Right lung (tissue), 2 donors: ENCODE measurements at regions not wholly inside any gene's neighbourhood (a gene's known extent, or its start where the extent isn't known, plus 50 kb on each side); places are given as distances from the start of the nearest gene placed in this dataset.
"Not testable (repeated sequence)": the region's sequence is repeated elsewhere in the genome, so short reads cannot be mapped to it uniquely, and the experiment has no call there.

Source experiments
- DNase-seq, 2 donors: peaks; one replicate each; pipeline ENCODE4 v3.0.0-alpha.2; 2013

- no peak for DNase-seq
Observed at GRCh38 chr6:11327961-11328360, 95.5 kb upstream of the NEDD9 start.

GRCh38 chr6:11326116-11326515 lies 93.6 kb upstream of the NEDD9 start:
- no peak for DNase-seq

- DNase-seq, result no peak
Observed at GRCh38 chr6:11324453-11325015, 92.1 kb upstream of the NEDD9 start.

DNA sequence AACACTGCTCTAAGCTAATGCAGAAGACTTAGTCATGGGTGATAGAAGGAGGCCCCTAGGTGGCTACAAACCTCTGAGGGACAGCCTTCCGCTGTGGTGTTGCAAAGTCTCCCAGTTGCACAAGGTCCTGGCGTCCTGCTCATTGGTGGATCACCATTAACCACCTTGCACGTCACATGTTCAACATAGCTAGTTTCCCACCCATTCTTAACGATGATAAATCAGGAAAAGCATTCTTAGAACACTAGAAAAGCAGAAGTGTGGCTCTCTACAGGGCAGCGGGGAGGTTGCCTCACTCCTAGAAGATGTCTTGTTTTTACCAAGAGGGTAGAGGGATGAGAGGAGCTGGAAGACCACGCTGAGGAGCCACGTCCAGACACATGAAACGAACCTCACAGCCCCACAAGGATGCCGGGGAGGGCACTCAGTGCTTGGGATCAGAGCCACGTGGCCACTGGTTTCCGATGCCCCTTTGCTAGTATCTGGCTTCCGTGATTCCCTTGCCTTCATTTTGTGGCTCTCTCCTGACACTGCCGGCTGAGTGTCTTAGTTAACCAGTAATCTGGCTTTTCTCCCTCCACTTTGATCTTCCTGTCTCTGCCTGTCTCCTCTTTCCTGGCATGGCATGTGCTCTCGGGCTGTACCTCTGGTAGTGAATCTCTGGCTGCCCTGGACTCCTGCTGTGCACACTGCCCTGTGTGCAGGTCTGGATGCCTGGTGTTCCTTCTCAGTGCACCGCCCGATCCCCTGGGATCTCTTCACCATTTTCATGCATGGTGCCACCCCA lies 91.4 kb upstream of the NEDD9 start:
- DNase-seq, result no peak

DNA sequence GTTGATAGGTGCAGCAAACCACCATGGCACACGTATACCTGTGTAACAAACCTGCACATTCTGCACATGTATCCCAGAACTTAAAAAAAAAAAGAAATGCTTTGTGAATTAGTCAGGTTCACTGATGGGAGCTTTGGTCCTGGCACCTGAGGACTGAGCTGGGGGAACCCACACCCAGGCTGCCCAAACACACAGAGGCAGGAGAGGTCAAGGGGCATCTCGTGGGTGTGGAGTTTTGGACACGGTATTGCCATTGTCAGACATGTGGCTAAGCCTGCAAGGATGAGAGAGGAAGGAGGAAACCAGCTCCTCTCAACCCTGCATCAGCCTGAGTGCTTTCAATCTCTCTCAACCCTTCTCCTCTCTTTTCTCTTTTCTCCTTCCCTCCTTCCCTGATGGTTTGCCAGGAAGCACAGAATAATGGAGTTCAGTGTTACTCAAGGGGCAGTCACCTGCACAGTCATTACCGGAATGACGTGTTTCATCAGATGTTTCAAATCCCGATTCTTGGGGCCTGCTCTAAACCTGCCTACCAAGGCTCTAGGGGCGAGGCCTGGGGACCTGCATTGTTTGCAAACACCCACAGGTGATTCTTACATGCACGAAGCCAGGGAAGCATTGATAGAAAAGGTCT lies 89.9 kb upstream of the NEDD9 start:
- DNase-seq, result no peak

GRCh38 chr6:11320914-11321597 lies 88.6 kb upstream of the NEDD9 start:
- no peak for DNase-seq

GRCh38 chr6:11318835-11319813 lies 86.7 kb upstream of the NEDD9 start:
- no peak for DNase-seq

GRCh38 chr6:11317885-11318771 lies 85.7 kb upstream of the NEDD9 start:
- DNase-seq, result peak; percentile 54 to 59

GRCh38 chr6:11315743-11316437 lies 83.4 kb upstream of the NEDD9 start:
- DNase-seq, result no peak

DNA sequence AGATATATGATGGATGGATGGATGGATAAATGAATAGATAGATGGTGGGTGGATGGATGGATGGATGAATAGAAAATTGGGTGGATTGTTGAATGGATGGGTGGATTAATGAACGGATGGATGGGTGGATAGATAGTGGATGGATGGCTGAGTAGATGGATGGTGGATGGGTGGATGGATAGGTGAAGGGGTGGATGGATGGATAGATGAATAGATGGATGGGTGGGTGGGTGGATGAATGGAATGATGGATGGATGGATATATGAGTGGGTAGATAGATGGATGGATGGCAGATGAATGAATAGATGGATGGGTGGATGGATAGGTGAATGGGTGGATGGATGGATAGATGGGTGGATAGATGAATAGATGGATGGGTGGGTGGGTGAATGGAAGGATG lies 80.7 kb upstream of the NEDD9 start:
- no peak for DNase-seq

- DNase-seq, result no peak
Observed at GRCh38 chr6:11311970-11312369, 79.5 kb upstream of the NEDD9 start.

DNA sequence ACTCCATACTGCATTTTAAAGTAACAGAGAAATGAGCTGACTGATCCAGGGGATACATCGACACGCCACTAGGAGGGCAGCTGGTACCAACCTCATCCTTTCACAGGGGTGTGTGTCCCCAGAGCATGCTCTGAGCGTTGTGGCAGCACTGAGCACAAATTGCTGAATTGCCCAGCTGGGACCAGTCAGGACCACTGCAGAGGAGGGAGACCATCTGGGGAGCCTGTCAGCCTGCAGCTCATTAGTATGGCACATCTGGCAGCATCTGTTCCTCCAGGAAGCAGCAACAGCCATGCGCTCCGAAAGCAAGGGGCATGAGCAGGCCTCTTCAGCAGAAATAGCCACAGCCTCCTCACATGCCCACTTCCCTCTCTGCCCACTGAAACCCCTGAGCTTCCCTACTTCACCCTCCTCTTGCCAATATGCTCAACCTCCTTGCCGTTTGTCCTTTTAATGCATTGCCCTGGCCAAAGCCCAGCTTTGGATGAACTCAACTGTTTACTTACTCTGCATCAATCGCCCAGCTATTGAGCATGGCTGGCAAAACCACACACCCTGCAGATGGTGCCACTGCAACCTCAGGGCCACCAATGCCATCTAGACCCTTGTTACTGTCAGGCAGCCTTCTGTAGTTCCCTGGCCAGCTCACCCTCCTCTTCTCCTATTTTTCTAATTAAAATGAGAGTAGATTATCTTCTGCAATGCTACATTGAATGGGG lies 77.6 kb upstream of the NEDD9 start:
- DNase-seq, result peak; percentile 85 to 90

DNA sequence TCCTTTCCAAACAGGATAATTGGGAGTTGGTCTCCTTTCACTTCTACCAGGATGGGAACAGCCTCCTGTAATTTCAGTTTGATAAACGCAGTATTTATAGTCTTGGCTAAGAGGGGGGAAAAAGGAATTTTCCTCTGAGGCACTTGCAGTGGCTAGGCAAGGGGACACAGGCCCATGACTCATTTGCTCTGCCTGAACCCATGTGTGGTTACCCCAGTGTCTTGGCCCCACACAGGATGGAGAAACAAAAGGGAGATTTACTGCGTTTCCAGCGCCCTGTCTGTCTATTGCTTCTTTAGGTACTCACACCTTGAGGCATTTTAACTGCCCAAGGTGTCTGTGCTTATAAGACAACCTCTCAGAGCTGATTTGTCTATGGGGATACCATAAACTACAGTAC lies 74.8 kb upstream of the NEDD9 start:
- no peak for DNase-seq

GRCh38 chr6:11304946-11305345 lies 72.5 kb upstream of the NEDD9 start:
- DNase-seq, result no peak

DNA sequence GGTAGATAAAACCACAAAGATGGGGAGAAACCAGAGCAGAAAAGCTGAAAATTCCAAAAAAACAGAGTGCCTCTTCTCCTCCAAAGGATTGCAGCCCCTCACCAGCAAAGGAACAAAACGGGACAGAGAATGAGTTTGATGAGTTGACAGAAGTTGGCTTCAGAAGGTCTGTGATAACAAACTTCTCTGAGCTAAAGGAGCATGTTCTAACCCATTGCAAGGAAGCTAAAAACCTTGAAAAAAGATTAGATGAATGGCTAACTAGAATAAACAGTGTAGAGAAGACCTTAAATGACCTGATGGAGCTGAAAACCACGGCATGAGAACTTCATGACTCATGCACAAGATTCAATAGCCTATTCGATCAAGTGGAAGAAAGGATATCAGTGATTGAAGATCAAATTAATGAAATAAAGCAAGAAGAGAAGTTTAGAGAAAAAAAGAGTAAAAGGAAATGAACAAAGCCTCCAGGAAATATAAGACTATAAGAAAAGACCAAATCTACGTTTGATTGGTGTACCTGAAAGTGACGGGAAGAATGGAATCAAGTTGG lies 67.5 kb upstream of the NEDD9 start:
- DNase-seq, result not testable (repeated sequence)

DNA sequence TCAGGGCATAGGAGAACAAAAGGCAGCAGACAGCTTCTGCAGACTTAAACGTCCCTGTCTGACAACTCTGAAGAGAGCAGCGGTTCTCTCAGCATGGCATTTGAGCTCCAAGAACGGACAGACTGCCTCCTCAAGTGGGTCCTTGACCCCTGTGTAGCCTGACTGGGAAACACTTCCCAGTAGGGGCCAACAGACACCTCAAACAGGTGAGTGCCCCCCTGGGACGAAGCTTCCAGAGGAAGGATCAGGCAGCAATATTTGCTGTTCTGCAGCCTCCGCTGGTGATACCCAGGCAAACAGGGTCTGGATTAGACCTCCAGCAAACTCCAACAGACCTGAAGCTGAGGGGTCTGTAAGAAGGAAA lies 66.9 kb upstream of the NEDD9 start:
- not testable (repeated sequence) for DNase-seq

DNA sequence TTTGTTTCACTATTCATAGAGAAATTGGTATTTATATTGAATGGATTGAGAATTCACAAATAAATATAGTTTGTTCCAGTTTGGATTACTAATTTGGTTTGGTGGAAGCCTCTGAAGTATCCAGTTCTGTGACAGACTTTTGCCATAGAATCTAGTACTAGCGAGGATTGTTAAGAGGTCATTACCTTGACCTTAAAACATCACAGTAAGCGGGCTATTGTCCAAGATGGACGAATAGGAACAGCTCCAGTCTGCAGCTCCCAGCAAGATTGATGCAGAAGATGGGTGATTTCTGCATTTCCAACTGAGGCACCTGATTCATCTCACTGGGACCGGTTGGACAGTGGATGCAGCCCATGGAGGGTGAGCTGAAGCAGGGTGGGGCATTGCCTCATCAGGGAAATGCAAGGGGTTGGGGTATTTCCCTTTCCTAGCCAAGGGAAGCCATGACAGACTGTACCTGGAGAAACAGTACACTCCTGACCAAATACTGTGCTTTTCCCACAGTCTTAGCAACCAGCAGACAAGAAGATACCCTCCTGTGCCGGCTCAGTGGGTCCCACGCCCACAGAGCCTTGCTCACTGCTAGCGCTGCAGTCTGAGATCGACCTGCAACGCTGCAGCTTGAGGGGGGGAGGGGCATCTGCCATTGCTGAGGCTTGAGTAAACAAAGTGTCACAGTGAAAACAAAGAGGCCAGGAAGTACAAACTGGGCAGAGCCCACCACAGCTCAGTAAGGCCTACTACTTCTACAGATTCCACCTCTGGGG lies 66.4 kb upstream of the NEDD9 start:
- no peak for DNase-seq

DNA sequence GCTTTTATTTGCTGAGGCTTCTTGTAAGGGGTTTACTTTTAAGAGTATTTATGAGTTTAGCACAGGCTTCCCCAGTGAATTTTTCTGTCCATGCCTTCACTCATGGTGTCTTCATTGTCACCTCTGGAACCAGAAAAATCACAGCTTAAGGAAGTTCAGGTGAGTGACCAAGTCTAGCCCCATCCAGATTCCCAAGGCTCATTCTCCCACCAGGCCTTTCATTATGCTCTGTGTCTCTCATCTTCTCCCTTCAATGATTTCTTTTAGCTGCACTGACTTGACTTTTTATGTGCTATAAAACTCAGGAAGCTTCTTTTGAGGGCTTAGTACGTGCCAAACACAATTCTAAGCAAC lies 64.9 kb upstream of the NEDD9 start:
- no peak for DNase-seq
